ENCODE measurements at regions not wholly inside any gene's neighbourhood (a gene's known extent, or its start where the extent isn't known, plus 50 kb on each side); places are given as distances from the start of the nearest gene placed in this dataset.
A peak's percentile ranks its signal among the peaks of the same experiment; 100 is the strongest.
"Not testable (repeated sequence)": the region's sequence is repeated elsewhere in the genome, so short reads cannot be mapped to it uniquely, and the experiment has no call there.

DNA sequence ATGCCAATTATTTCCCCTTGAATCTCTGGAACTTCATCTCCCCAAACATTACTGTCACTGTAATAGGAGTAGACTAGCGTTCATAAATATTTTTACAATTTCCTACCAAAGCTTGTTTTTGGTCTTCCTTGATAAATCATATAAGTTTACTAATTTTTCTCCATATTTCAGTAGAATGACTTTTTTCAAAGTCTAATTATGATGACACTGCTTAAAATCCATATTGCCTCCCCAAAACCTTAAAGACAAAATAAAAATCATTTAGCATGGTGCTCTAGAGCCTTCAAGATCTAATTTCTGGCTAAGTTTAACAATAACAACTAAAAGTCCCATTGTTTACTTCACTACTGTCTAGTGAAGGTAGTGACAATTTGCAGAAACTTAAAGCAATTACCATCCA is 474.2 kb upstream of the CHRM3 start:
- DNase-seq (ENCODE audit: low spot score), result no peak

DNA sequence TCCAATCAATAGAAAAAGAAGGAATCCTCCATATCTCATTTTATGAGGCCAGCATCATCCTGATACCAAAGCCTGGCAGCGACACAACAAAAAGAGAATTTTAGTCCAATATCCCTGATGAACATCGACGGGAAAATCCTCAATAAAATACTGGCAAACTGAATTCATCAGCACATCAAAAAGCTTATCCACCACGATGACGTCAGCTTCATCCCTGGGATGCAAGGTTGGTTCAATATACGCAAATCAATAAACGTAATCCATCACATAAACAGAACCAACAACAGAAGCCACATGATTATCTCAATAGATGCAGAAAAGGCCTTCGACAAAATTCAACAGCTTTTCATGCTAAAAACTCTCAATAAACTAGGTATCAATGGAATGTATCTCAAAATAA is 483.6 kb upstream of the CHRM3 start:
- not testable (repeated sequence) for DNase-seq (ENCODE audit: low spot score)

DNA sequence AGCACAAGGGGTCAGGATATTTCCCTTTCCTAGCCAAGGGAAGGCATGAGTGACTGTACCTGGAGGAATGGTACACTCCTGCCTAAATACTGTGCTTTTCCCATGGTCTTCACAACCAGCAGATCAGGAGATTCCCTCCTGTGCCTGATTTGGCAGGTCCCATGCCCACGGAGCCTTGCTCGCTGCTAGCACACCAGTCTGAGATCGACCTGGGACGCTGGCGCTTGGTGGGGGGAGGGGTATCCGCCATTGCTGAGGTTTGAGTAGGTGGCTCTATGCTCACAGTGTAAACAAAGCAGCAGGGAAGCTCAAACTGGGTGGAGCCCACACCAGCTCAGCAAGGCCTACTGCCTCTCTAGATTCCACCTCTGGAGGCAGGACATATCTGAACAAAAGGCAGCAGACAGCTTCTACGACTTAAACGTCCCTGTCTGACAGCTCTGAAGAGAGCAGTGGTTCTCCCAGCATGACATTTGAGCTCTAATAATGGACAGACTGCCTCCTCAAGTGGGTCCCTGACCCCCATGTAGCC is 486.0 kb upstream of the CHRM3 start:
- no peak for DNase-seq (ENCODE audit: low spot score)

DNA sequence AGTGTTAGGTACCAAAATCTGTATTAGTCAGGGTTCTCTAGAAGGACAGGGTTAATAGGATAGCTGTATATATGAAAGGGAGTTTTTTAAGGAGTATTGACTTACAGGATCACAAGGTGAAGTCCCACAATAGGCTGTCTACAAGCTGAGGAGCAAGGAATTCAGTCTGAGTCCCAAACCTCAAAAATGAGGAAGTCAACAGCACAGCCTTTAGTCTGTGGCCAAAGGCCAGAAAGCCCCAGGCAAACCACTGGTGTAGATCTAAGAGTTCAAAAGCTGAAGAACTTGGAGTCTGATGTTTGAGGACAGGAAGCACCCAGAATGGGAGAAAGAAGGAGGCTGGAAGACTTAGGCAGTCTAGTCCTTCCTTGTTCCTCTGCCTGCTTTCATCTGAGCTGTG is 487.5 kb upstream of the CHRM3 start:
- DNase-seq (ENCODE audit: low spot score), result no peak

DNA sequence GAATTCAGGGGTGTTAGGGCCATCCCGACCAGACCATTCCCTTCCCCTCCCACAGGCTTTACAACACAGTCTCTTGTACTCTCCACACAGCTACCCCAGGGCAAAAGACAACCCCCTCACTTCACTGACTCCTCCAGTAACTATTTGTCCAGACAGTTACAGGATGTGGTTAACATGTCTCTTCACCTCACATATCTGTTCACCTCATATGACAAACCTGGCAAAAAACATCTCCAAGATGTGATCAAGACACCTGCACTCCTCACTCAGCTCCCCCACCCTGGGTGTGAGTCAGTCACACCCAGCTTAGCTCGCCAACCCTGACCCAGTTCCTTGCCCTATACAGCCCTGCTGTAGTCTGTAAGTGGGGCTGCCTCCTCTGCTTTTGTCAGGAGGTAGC is 490.5 kb upstream of the CHRM3 start:
- DNase-seq (ENCODE audit: low spot score), result peak; percentile 60

DNA sequence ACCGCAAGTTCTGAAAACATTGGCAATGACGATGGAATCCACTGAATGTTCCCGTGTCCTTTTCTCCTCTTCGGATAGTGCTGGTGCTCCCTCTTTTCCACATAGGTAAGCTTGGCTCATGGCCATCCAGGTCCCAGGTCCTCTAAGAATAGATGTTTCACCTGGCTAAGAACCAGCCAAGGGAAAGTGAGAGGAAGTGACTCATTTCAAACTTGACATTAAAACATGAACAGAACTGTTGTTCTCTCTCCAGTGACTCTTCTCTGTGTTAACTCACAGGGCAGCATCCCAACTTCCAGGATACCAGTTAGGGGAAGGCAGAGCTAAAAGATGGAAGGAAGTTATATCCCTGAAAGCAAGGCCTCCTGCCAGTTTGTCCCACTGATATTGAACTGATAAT is 493.8 kb upstream of the CHRM3 start:
- peak; percentile 81 for DNase-seq (ENCODE audit: low spot score)

DNA sequence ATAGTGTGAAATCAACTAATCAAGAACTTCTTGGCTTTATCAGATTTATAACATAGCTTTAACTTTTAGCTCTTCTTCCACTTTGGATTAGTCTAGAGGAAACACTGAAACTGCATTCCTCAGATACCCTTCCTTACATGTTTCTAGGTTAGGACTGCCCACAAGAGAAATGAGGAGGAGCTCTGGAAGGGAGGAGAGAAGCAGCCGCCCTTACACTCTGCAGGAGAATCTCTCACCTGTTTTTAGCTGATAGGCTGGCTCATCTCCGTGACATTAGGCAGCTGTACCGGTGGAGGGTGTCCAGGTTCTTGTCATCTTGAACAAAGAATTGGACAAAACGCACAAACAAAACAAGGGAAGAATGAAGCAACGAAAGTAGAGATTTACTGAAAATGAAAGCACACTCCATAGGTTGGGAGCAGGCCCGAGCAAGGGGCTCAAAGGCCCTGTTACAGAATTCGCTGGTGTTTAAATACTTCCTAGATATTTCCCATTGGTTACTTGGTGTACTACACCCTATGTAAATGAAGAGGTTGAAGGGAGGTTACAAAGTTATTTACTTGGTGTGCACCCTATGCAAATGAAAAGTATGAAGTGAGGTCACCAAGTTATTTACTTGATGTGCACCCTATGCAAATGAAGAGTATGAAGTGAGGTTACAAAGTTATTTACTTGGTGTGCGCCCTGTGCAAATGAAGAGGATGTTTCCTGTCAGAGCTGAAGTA is 524.9 kb upstream of the CHRM3 start:
- peak; percentile 31 for DNase-seq (ENCODE audit: low spot score)

DNA sequence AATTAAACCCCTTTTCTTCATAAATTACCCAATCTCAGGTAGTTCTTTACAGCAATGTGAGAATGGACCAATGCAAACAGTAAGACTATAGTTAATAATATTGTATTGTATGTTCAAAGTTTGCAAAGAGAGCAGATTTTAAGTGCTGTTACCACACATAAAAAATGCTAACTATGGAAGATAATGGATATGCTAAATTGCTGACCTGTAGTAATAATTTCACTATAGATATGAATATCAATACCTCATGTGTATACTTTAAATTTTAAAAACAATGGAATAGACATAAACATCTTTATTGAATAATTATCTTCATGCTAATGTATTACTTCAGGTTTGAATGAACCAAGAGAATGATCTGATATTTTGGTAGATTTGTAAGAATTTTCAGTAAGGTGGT is 552.4 kb upstream of the CHRM3 start:
- no peak for DNase-seq (ENCODE audit: low spot score)

DNA sequence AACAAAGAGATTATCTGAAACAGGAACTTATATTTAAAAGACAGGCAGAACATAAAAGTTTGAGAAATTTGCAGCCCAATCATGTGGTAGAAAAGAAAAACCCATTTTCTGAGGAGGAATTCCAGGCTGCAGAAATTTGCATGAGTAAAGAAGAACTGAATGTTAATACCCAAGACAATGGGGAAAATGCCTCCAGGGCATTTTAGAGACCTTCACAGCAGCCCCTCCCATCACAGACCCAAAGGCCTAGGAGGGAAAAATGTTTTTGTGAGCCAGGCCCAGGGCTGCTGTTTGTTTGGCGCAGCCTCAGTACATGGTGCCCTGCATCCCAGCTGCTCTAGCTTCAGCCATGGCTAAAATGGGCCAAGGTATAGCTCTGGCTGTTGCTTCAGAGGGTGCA is 554.3 kb upstream of the CHRM3 start:
- DNase-seq (ENCODE audit: low spot score), result no peak

DNA sequence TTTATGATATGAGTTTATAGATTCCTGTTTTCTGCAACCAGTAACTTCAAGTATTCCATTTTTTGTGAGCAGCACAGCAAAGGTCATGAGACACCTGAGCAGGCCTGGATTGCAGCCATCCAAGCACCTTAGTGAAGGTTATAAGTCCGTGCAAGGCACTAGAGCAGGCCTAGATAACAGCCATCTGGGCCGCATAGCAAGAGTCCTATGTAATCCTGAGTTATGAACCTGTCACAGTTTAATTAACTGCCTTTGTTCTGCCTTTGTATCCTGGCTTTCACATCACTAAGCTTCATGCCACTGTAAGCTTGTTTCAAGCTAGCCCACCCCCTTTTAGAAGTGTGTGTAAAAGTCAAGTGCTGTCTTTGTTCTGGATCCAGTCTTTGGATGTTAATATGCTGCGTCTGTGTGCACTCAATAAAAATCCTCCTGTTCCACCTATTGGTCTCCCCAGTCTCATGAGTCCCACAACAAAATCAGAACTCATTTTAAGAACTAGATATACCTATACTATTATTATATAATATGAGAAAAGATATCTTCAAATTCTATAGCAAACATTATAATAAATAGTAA is 556.2 kb upstream of the CHRM3 start:
- no peak for DNase-seq (ENCODE audit: low spot score)

DNA sequence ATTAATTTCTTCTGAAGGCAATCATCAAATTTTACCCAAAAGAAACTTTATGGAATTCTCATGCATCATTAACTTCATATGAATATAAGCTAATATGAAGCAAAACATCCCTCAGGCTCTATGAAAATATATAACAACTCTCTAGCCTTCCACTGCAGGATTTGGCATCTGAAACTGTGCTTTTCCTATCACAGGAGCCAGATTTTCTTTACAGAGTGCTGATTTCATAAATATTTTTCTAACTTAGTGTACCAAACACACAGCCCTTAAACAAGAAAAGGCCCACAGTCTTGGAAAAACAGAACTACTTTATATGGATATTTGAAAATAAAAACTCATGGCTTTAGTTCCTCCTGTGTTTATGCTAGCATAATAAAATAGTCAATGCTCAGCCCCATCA is 559.5 kb upstream of the CHRM3 start:
- DNase-seq (ENCODE audit: low spot score), result no peak

DNA sequence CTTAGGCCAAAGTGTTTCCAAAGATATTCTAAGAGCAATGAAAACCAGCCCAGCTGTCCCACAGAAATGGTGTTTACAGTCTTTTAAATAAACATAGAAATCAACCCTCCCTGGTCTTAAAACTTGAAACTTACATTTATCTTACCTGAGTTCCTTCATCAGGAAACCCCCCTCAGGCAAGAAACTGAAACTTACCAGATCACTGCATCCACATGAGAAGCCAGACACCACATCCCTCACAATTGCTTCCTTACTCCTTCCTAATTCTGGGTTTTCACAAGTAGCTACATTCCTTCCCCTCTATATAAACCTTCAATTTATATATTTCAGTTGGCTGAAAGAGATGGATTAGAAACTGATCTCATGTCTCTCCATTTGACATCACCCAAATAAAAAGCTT is 563.0 kb upstream of the CHRM3 start:
- DNase-seq (ENCODE audit: low spot score), result no peak

DNA sequence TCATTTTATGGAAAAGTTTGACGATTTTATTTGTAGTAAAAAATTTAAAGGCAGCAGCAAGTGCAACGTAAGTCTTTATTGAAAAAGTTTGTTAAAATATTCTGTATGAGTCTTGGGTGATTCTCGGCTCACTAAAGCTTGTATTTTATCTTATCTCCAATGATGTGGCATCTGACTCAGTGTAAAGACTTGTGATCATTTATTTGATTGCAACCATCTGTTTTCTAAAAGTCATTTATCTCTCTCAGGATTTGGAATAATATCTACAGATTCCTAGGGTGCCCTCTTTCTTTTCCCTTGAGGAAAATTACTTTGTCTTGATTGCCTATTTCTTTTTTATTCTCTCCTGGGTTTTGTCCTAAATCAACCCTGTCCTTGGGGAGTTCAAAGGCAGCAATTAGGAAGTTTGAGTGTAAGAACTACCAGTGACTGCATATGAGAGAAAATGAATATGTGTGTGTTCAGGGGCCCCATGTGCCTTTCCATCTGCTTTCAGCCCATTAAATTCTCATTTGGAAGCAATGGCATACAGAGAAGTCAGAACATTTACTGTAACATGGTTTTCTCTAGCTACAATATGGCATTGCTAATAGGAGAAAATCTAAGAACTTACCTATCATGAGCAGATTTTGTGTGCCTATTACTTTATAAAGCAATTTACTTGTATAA is 575.0 kb upstream of the CHRM3 start:
- DNase-seq (ENCODE audit: low spot score), result peak; percentile 63

DNA sequence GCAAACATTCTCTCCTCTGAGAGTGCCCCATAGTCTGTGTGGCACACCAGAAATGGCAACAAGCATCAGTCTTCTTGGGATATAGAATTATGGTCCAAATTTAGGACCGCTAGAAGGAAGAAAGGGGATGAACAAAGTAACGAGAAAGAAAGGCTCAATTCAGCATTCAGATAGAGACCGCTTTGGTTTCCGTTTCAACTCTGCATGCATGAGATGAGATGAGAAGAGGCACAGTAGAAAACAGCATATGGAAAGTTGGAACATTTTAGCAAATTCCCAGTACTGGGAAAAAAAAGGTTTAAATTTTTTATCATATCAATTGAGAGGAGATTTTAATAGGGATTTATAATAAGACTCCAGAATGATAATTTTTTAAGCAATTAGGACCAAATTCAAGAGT is 595.5 kb upstream of the CHRM3 start:
- DNase-seq (ENCODE audit: low spot score), result no peak

DNA sequence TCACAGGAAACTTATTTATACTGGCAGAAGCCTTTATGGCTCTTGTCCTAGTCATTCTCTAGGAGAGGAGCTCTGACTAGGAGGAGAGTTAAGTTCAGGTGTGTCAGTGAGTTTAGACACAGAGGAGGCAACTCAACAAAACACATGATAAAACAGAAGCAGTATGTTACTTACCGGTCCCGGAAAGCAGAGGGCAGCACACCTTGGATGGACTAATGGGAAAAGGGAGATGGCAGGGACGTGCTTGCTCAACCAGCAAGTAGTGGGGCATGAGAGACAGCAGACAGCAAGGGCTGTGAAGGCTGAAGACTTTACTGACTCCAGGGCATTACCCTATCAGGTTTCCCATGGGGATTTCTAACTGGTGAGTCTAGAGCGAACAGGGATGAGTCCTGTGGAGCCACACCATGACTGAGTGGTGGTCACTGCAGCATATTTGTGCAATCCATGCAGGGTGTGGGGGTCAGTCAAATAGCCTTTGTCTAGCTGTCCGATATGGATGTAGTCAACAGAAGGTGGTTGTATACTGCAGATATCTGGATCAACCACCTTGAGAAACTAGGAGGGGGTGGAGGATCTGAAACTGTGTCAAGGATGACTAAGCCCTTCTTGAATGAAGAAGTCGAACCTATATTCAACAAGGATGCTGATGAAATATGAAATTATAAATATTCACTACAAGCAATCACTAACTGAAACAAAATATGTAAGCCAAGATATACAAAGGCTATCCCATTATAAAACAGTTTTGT is 596.3 kb upstream of the CHRM3 start:
- no peak for DNase-seq (ENCODE audit: low spot score)

DNA sequence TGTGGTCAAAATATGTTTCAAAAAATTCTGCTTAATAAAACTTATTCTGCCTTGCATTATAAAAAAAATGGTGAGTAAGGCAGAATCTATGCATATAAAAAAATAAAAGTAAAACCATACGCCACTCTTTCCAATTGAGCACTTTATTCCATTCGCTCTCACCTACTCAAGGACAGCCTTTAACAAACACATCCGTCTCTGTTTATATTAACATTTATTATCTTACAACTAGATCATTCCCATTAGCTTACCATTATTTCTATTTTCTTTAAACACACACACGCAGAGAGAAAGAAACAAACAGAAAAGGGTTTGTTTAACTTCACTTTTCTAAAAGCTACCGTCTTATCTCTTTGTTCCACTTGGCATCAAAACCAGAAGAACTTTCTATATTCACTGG is 598.9 kb upstream of the CHRM3 start:
- no peak for DNase-seq (ENCODE audit: low spot score)

DNA sequence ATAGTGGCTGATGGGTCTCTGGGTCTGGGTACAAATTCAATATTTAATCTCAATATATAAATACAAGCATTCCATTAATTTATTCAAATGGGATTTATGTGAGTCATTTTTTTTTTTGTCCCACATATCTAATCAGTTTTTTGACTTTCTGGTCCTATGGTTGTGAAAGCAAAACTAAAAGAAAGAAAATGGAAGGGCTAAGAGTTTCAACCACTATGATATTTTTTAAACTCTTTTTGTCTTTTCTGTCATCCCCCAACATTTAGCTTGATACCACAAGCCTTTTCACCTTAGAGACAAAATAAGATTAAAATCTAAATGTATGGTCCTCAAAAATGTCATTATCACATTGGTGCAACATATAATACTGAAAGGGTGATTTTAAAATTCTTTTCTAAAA is 602.7 kb upstream of the CHRM3 start:
- DNase-seq (ENCODE audit: low spot score), result no peak

DNA sequence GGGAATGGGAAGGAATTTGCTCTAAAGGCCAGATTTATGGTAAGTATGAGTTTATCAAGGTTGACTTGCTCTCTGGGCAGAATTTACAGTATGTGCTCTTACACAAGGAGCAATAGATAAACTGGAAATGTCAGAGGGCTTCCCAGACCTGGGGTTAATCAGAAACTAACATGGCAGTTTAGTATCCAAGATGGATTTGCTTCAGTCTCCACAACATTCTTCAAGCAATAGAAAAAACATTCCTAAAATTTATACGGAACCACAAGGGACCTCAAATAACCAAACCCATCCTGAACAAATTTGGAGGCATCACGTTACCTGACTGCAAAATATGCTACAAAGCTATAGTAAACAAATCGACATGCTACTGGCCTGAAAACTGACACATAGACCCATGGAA is 606.7 kb upstream of the CHRM3 start:
- no peak for DNase-seq (ENCODE audit: low spot score)

DNA sequence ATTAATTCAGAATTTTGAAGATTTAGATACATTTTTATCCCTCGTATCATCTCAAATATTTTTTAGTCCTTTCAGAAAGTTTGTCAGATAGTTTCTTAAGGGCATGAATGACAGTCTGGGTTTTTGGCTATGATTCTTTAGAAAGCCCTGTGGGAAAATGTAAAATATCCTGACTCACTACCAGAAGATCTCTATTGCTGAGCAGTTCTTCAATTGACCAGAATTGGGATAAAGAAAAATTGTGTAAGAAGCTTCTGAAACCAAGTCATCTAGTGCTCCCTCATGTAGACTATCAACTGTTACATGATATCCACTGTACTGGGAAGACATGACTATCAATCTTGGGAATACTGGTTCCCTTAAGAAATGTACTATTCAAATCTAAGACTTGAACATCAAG is 608.3 kb upstream of the CHRM3 start:
- no peak for DNase-seq (ENCODE audit: low spot score)

DNA sequence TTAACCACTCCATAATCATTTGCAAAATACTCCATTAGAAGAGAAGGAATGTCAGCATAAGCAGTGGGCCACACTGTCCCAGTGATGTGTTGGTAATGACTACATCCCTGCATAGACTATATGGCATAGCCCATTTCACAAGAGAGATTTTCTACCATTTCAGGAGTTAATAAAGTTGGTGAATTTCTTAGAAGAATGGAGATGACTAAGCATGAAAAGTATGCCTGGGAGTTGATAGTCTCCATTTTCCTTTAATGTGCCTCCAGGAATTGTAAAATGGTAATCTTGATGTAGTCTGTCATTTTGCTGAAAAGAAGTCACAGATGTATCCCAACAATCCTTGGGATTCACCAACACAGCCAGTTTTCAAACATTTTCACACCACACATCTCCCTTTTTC is 608.8 kb upstream of the CHRM3 start:
- peak; percentile 32 for DNase-seq (ENCODE audit: low spot score)

DNA sequence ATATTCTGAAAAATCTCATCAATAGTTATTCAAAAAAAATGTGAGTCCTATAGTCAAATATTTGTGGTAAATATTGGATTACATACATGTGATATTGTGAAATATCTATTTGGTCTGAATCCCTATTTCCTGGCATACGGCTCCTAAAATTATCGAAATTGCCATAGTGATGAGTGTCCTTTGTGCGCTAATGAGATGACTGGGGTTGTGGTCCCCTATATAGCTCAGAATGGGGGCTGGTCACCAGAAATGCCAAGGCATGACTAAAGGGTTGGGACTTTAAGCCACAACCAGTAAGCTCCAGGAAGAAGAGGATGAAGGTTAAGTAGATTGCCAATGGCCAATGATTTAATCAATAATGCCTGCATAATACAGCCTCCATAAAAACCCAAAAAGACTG is 610.2 kb upstream of the CHRM3 start:
- DNase-seq (ENCODE audit: low spot score), result no peak

DNA sequence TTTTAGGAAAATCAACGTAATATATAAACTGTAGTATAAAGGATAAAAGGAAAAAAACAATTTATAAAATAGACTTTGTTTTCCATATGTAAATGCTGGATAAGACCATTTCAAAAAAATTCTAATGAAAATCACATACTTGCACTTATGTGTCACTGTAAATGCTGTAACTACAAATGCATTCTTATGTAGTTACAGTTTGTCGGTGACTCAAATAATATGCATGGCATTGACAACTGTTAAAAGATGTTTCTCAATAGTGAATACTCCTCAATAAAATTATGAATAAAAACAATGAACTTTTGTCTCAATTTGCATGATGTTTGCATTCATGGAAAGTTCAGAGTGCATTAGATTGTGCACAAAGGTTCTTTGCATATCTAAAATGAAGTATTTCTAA is 614.0 kb upstream of the CHRM3 start:
- no peak for DNase-seq (ENCODE audit: low spot score)

DNA sequence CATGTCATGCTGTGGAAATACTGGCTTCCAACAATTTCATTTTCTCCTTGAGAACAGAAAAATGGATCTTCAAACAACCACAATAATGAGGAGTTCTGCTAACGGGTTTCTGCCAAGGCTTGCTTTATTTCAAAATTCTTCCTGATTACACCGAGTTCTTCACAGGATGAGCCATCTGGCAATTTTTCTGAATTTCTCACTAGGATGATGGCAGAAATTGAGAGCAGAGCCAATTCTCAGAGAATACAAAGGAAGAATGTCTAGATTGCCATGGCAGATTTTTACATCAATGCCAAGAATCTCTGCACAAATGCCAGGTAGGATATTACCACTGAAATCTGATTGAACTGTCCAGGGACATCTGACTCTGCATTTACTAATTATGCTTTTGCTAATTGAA is 619.0 kb upstream of the CHRM3 start:
- no peak for DNase-seq (ENCODE audit: low spot score)
